ENCODE measurements at regions not wholly inside any gene's neighbourhood (a gene's known extent, or its start where the extent isn't known, plus 50 kb on each side); places are given as distances from the start of the nearest gene placed in this dataset.

DNA sequence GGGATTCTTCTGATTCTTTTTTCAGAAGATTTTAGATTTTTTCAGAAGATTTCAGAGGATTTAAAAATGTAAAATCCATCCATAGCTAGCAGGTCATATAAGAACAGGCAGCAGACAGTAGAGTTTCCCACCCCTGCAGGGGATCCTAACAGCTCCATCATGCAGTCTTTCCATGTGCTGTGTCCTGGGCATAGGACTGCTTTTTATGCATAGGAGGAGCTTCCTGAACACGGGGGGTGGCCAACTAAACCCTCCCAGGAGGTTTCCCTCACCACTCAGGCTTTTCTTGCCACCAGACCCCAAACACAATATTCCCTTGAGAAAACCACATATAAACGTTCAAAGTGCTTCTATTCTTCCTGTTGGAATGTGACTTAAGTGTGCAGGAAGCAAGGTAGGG lies 90.1 kb upstream of the TNR start:
- H3K36me3 ChIP-seq (ENCODE audit: insufficient read depth, low read length): no peaks in the 10 kb centered on the region
- no peak overlapping the region for H3K9ac ChIP-seq (ENCODE audit: low read depth, low read length)
- peaks cover 21% of the 10 kb centered on the region for H3K4me1 ChIP-seq (ENCODE audit: insufficient read depth, low read length)
- peaks cover 5% of the 10 kb centered on the region; the same call in 1 of the 2 replicates for H3K9me3 ChIP-seq (ENCODE audit: control insufficient read depth, insufficient read depth, low read length)

DNA sequence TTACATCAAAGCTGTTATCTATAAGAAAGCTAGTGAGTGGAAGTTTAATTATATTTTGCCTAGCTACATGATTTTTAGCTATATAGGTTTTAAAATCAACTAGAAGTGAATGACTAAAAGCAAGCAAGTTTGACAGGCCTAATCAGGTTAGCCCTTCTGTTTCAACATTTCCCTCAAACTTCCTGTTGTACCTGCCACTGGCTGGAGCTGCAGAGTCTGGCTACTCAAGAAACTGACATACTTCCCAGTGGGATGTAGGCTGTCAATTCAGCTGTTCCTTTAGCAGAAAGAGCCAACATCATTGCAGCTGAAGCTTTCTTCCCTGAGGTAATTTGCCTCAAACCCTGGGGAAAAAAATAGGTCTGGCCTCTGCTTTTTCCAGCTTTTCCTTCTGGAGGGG lies 87.1 kb upstream of the TNR start:
- no peaks in the 10 kb centered on the region for H3K36me3 ChIP-seq (ENCODE audit: insufficient read depth, low read length)

DNA sequence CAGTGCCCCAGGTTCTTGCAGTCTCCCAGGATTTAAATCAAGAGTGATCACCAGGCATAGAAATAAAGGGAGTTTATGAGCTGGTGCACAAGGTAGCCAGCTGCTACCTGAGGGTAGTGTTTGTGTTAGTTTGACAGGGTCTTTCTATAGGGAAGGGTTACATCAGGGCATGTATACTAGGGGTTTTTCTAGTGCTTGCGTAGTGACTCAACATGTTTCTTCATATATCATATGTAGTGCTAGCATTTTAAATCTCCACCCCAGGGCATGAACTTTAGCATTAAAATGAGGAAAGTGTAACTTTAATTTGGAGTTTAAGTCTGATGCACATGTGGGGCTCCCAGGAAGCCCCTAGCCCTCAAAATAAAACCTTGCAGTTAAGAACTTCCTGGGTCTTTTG lies 86.5 kb upstream of the TNR start:
- no peak overlapping the region for H3K9ac ChIP-seq (ENCODE audit: low read depth, low read length)
- peaks cover 5% of the 10 kb centered on the region; the same call in 1 of the 2 replicates for H3K9me3 ChIP-seq (ENCODE audit: control insufficient read depth, insufficient read depth, low read length)
- H3K4me1 ChIP-seq (ENCODE audit: insufficient read depth, low read length): peaks cover 18% of the 10 kb centered on the region

More for the DNA sequence above, 87.1 kb upstream of the TNR start:
- Histone ChIP-seq H3K4me1 (ENCODE audit: insufficient read depth, low read length) (peaks cover 21% of the 10 kb centered on the region), H3K9me3 (ENCODE audit: control insufficient read depth, insufficient read depth, low read length) (peaks cover 5% of the 10 kb centered on the region; the same call in 1 of the 2 replicates), H3K9ac (ENCODE audit: low read depth, low read length) (no peak overlapping the region)

DNA sequence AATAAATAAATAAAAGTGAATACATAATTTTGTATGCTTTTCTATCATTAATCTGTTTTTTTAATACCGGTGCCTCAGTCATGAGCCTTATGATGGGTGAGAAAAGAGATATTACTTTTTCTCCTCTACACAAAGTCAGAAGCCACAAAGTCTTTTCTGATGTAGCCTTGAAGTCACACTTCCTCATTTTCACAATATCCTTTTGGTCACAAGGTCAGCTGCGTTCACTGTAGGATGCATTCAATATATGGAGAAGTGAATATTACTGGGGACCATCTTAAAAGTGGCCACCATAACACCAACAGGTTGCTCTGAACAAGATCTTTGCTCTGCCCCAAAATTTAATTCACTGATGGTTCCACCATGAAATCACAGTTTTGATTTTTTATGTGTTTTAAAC lies 83.3 kb upstream of the TNR start:
- Histone ChIP-seq H3K9me3 (ENCODE audit: control insufficient read depth, insufficient read depth, low read length) (peaks cover 5% of the 10 kb centered on the region; the same call in 1 of the 2 replicates), H3K36me3 (ENCODE audit: insufficient read depth, low read length) (no peaks in the 10 kb centered on the region), H3K9ac (ENCODE audit: low read depth, low read length) (no peak overlapping the region), H3K4me1 (ENCODE audit: insufficient read depth, low read length) (peaks cover 5% of the 10 kb centered on the region)

More for the DNA sequence above, 86.5 kb upstream of the TNR start:
- no peaks in the 10 kb centered on the region for H3K36me3 ChIP-seq (ENCODE audit: insufficient read depth, low read length)

DNA sequence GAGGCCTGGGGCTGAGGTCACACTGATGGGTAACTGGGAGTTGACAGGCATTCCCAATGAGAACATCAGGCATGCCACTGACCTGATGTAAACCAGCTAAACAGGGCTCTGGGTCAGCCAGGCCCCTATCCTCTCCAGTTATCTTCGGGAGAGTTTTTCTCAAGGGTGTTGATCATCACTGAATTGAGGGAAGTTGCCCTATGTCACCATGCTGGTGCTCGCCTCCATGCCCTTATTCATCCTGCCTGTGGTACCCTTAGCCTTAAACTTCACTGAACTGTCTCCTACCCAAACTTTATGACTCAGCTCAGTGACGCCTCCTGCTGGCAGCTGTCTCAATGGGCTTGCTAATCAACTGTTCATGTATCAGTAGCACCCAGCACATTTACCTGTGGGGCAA lies 80.7 kb upstream of the TNR start:
- Histone ChIP-seq H3K9me3 (ENCODE audit: control insufficient read depth, insufficient read depth, low read length) (no peaks in the 10 kb centered on the region), H3K36me3 (ENCODE audit: insufficient read depth, low read length) (no peaks in the 10 kb centered on the region), H3K9ac (ENCODE audit: low read depth, low read length) (no peak overlapping the region), H3K4me1 (ENCODE audit: insufficient read depth, low read length) (no peaks in the 10 kb centered on the region)

DNA sequence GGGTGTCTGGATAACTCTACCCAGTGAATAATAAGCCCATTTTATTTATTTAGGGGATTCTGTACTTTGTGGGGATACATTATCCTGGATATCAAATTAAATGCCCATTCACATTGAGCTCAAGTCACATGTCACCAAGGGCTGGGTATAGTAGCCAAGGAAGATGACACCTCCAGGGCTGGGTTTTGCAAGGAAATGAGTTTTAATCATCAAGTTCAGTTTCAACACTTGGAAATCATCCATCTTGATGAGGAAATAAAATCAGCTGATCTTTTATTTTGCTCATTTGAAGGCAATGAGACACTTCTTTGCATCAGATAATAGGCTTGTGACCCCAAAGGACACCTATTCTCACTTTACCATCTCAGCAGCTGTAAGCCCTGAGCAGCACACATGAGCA lies 80.0 kb upstream of the TNR start:
- Histone ChIP-seq H3K4me1 (ENCODE audit: insufficient read depth, low read length) (no peaks in the 10 kb centered on the region), H3K36me3 (ENCODE audit: insufficient read depth, low read length) (no peaks in the 10 kb centered on the region), H3K9ac (ENCODE audit: low read depth, low read length) (no peak overlapping the region), H3K9me3 (ENCODE audit: control insufficient read depth, insufficient read depth, low read length) (no peaks in the 10 kb centered on the region)

DNA sequence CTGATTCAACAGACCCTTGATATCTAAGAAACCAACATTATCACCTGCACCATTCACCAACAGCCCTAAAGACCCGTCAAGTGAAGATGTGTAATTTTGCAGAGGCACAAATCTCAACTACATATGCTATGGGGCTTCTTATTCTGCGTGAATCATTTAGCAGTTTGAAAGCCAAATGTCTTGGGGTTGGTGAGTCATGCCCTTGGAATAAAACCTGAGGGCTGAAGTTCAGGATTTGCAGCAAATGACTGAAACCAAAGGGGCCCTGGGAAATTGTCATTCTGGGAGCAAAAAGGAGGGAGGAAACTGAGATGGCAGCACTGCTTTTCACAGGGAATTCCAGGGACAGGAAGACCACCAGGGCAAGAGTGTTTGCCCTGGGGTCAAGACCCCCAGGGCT lies 79.2 kb upstream of the TNR start:
- no peak overlapping the region for H3K9ac ChIP-seq (ENCODE audit: low read depth, low read length)
- no peaks in the 10 kb centered on the region for H3K36me3 ChIP-seq (ENCODE audit: insufficient read depth, low read length)
- H3K4me1 ChIP-seq (ENCODE audit: insufficient read depth, low read length): no peaks in the 10 kb centered on the region
- H3K9me3 ChIP-seq (ENCODE audit: control insufficient read depth, insufficient read depth, low read length): no peaks in the 10 kb centered on the region

DNA sequence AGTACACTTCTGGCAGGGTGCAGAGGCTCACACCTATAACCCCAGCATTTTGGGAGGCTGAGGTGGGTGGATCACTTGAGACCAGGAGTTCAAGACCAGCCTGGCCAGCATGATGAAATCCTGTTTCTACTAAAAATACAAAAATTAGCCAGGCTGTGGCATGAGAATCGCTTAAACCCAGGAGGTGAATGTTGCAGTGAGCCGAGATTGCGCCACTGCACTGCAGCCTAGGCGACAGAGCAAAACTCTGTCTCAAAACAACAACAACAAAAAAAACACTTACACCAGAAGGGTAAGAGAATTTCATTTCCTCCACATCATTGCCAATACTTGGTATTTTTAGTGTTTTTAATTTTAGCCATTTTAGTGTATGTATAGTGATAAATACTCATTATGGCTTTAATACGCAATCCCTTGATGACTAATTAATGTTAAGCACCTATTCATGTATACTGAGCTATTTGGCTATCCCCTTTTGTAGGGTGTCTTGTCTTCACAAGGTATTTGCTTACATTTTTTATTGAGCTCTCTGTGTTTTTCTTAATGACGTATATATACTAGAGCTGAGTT lies 77.1 kb upstream of the TNR start:
- Histone ChIP-seq H3K9me3 (ENCODE audit: control insufficient read depth, insufficient read depth, low read length) (no peaks in the 10 kb centered on the region), H3K4me1 (ENCODE audit: insufficient read depth, low read length) (no peaks in the 10 kb centered on the region), H3K36me3 (ENCODE audit: insufficient read depth, low read length) (no peaks in the 10 kb centered on the region), H3K9ac (ENCODE audit: low read depth, low read length) (no peak overlapping the region)

DNA sequence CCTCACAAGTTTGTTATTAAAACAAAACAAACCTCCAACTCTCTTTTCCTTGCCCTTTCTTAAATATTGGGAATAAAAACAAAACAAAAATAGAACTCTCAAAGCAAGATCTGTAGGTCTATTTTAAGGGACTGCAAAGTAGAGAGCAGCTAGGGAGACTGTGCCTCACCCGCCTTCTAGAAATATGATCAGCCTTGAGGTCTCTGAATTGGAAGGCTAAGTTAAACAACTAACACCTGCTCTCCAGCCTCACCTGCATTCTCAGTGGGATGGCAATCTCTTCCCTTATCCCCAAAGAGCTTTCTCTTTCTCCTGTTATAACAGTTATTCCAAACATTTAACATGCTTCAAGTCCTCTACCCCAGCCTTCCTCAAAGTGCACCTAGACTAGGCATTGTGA lies 75.5 kb upstream of the TNR start:
- no peaks in the 10 kb centered on the region for H3K9me3 ChIP-seq (ENCODE audit: control insufficient read depth, insufficient read depth, low read length)
- H3K36me3 ChIP-seq (ENCODE audit: insufficient read depth, low read length): no peaks in the 10 kb centered on the region
- no peaks in the 10 kb centered on the region for H3K4me1 ChIP-seq (ENCODE audit: insufficient read depth, low read length)
- H3K9ac ChIP-seq (ENCODE audit: low read depth, low read length): no peak overlapping the region

DNA sequence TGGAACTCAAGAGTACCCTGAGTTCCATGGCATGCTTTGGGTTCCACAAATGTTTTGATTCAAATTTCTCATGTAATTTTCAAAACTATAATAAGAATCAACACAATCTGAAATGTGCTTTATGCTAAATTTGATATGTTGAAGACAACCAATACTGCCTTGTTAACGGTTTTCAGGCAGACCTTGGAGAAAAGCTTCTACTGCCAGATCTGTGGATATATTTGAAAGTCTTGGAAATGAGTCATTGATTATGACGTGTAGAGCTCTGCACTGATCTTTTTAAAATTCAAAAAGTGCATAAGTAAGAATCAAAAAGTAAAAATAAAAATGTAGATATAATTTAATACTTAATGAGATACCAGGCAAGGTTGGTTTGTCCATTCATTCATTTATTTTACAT lies 74.0 kb upstream of the TNR start:
- Histone ChIP-seq H3K9ac (ENCODE audit: low read depth, low read length) (no peak overlapping the region), H3K9me3 (ENCODE audit: control insufficient read depth, insufficient read depth, low read length) (no peaks in the 10 kb centered on the region), H3K36me3 (ENCODE audit: insufficient read depth, low read length) (no peaks in the 10 kb centered on the region), H3K4me1 (ENCODE audit: insufficient read depth, low read length) (no peaks in the 10 kb centered on the region)

DNA sequence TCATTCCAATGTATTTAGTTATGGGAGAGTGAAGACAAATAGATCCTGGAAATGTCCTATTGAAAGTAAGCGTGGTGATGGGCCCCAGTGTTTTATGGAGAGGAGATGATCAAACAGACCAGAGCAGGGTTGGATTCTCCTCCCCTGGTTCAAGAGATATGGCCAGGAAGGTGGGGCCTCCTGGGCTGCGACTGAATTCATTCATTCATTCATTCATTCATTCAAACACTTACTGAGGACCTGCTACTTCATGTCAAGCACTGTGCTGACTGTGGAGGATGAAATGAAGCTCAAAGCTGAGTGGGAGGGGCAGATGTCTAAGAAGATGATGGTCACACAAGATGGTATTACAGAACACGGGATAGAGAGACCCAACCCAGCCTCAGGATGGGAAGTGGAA lies 71.5 kb upstream of the TNR start:
- Histone ChIP-seq H3K9ac (ENCODE audit: low read depth, low read length) (no peak overlapping the region), H3K9me3 (ENCODE audit: control insufficient read depth, insufficient read depth, low read length) (no peaks in the 10 kb centered on the region), H3K36me3 (ENCODE audit: insufficient read depth, low read length) (no peaks in the 10 kb centered on the region), H3K4me1 (ENCODE audit: insufficient read depth, low read length) (no peaks in the 10 kb centered on the region)

DNA sequence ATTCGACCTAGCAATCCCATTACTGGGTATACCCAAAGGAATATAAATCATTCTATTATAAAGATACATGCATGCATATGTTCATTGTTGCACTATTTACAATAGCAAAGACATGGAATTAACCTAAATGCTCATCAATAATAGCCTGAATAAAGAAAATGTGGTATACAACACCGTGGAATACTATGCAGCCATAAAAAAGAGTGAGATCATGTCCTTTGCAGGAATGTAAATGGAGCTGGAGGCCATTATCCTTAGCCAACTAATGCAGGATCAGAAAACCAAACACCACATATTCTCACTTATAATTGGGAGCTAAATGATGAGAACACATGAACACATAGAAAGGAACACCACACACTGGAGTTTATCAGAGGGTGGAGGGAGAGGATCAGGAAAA lies 69.5 kb upstream of the TNR start:
- Histone ChIP-seq H3K9me3 (ENCODE audit: control insufficient read depth, insufficient read depth, low read length) (no peaks in the 10 kb centered on the region), H3K9ac (ENCODE audit: low read depth, low read length) (no peak overlapping the region), H3K36me3 (ENCODE audit: insufficient read depth, low read length) (no peaks in the 10 kb centered on the region), H3K4me1 (ENCODE audit: insufficient read depth, low read length) (peaks cover 7% of the 10 kb centered on the region)

DNA sequence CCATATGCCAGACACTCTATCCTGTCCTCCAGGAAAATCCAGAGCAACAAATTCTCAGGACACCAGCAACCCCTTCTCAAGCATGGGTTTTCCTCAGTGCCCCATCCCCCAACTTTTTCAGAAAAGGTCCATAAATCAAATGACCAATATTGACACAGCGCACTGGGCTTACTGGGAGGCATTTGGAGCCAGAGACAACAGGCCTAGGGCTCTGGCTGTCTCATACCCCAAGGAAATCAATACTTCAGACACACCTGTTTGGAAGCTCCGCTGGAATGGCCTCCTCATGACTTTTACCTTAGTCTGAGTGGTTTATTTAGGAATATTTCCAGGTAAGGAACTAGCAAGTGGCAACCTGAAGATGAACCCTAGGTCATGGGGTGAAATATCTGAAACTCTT lies 66.9 kb upstream of the TNR start:
- Histone ChIP-seq H3K9ac (ENCODE audit: low read depth, low read length) (no peak overlapping the region), H3K36me3 (ENCODE audit: insufficient read depth, low read length) (no peaks in the 10 kb centered on the region), H3K4me1 (ENCODE audit: insufficient read depth, low read length) (peaks cover 7% of the 10 kb centered on the region), H3K9me3 (ENCODE audit: control insufficient read depth, insufficient read depth, low read length) (no peaks in the 10 kb centered on the region)

DNA sequence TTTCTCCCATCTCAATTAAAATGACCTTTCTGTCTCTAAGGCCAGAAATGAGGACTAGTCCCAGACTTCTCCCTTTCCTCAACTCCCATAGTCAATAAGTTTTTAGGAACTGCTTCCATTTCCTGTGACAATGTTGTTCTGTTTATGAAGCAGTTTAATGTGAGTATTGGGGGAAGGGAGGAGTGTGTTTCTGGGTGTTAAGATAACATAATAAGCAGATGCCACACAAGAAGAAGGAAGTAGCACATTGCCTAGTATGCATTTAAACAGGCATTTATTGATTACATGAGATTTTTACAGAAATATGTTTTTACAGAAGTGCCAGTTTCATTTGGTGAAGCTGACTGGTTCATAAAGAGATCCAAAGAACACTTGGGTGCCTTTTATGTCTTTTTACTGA lies 65.6 kb upstream of the TNR start:
- Histone ChIP-seq H3K36me3 (ENCODE audit: insufficient read depth, low read length) (no peaks in the 10 kb centered on the region), H3K4me1 (ENCODE audit: insufficient read depth, low read length) (peaks cover 7% of the 10 kb centered on the region), H3K9ac (ENCODE audit: low read depth, low read length) (no peak overlapping the region), H3K9me3 (ENCODE audit: control insufficient read depth, insufficient read depth, low read length) (no peaks in the 10 kb centered on the region)

DNA sequence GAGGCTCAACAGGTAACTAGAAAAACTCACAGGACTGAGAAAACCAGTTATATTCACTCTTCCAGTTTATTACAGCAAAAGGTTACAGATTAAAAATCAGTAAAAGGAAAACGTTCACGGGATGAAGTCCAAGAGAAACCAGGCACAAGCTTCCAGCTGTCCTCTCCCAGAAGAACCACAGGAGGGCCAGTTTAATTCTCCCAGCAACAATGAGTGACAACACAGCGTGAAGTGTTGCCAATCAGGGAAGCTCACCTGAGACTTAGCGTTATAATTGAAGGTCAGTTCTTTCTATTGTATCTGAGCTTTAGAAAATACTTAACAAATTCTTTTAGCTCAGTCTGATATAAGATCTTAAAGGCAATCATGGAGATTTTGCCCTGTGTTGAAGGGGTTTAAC lies 65.2 kb upstream of the TNR start:
- Histone ChIP-seq H3K9me3 (ENCODE audit: control insufficient read depth, insufficient read depth, low read length) (no peaks in the 10 kb centered on the region), H3K9ac (ENCODE audit: low read depth, low read length) (no peak overlapping the region), H3K4me1 (ENCODE audit: insufficient read depth, low read length) (peaks cover 7% of the 10 kb centered on the region), H3K36me3 (ENCODE audit: insufficient read depth, low read length) (no peaks in the 10 kb centered on the region)

DNA sequence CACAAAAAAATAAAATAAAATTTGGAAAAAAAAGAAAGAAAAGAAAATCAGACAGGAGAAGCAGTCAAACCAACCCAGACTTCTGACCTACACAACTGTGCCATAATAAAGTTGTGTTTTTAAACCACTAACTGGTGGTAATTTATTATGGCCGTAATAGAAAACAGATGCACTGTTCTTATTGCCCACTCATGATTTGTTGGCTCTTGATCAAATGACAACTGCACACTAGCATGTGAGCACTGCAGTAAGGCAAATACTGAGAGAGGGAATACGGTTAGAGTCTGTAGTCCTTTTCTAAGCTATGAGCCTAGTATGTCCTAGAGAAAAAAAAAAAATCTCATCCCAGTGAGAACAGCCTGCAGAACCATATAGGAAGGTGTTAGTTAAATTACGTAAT lies 61.2 kb upstream of the TNR start:
- Histone ChIP-seq H3K9ac (ENCODE audit: low read depth, low read length) (no peak overlapping the region), H3K36me3 (ENCODE audit: insufficient read depth, low read length) (no peaks in the 10 kb centered on the region), H3K9me3 (ENCODE audit: control insufficient read depth, insufficient read depth, low read length) (no peaks in the 10 kb centered on the region), H3K4me1 (ENCODE audit: insufficient read depth, low read length) (peaks cover 7% of the 10 kb centered on the region)
